ENCODE measurements at regions not wholly inside any gene's neighbourhood (a gene's known extent, or its start where the extent isn't known, plus 50 kb on each side); places are given as distances from the start of the nearest gene placed in this dataset.

DNA sequence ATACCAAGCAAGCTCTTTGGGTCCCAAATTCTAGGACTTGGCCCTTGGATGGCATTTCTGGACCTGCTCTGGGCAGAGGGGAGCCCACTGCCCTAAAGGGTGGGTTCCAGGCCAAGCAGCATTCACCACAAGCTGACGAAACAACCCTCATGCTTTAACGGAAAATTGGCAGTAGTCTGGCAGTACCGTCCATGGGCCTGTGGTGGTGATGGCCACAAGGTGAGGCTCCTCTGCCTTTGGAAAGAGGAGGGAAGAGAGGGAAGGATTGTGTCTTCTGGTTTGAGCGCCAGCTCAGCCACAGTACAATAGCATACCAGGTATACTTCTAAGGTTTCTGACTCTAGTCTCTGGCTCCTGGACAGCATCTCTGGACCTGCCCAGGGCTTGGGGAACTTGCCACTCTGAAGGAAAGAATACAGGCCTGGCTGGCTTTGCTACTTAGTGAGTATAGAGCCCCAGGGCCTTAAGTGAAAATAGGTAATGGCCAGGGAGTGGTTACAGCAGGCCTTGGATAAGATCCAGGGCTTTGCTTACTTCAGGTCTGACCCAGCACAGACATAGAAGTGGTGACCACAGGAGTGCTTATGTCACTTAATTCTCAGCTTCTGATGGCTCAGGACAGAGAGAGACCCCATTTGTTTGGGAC lies 595.5 kb downstream of the LMO7 start:
- Histone ChIP-seq H3K23ac (ENCODE audit: insufficient read length) (no peak overlapping the region), H2BK5ac (ENCODE audit: low read depth, low read length) (no peak overlapping the region), H2BK20ac (ENCODE audit: low read length) (no peak overlapping the region), H3K79me1 (ENCODE audit: low read depth, low read length) (no peaks in the 10 kb centered on the region), H3K9me3 (ENCODE audit: insufficient read depth in 2 of 2, low read depth in 1 of 2, low read length in 1 of 2) (no peaks in the 10 kb centered on the region), H3K23me2 (ENCODE audit: low read depth, low read length) (no peaks in the 10 kb centered on the region), H3K4ac (replicated peaks; ENCODE audit: insufficient read length, low read depth, low read length) (no peak overlapping the region), H3K4me1 (replicated peaks in 1 of 4; ENCODE audit: control insufficient read depth in 3 of 4, insufficient read depth in 4 of 4, low read length in 3 of 4) (no peaks in the 10 kb centered on the region), H2AFZ (ENCODE audit: low read length) (no peak overlapping the region), H3K79me2 (ENCODE audit: control insufficient read depth in 1 of 2, insufficient read depth in 2 of 2, low read length in 2 of 2) (no peaks in the 10 kb centered on the region), H2BK15ac (ENCODE audit: low read length) (no peak overlapping the region), H4K5ac (ENCODE audit: insufficient read length, low read depth, low read length) (no peak overlapping the region), H3K18ac (ENCODE audit: extremely low read depth, low read length) (no peak overlapping the region), H4K91ac (replicated peaks; ENCODE audit: insufficient read length, low read length) (no peak overlapping the region), H3K4me2 (ENCODE audit: insufficient read depth in 1 of 2, low read depth in 2 of 2, low read length in 2 of 2) (no peak overlapping the region), H3K56ac (replicated peaks; ENCODE audit: insufficient read length, low read depth, low read length) (no peak overlapping the region), H4K8ac (ENCODE audit: extremely low read depth, insufficient read depth, low read length) (0 out of 2 replicates have a peak overlapping the region, but pooled peaks have one; percentile 75), H3K27ac (ENCODE audit: low read depth, low read length) (no peak overlapping the region), H3K27me3 (replicated peaks in 1 of 4; ENCODE audit: control insufficient read depth in 3 of 4, extremely low read depth in 1 of 4, insufficient read depth in 3 of 4, low read length in 3 of 4) (no peaks in the 10 kb centered on the region), H2BK12ac (ENCODE audit: low read depth, low read length) (no peak overlapping the region), H4K20me1 (replicated peaks in 1 of 2; ENCODE audit: control insufficient read depth in 1 of 2, insufficient read depth in 2 of 2, low read length in 2 of 2) (no peaks in the 10 kb centered on the region), H2AK5ac (ENCODE audit: low read depth, low read length) (no peak overlapping the region), H2BK120ac (replicated peaks; ENCODE audit: low read depth, low read length) (no peak overlapping the region), H3K14ac (ENCODE audit: insufficient read length) (no peak overlapping the region), H3K9ac (replicated peaks in 1 of 4; ENCODE audit: extremely low read depth in 1 of 4, low read depth in 3 of 4, low read length in 3 of 4) (no peak overlapping the region), H3K4me3 (ENCODE audit: extremely low read depth in 1 of 4, insufficient read depth in 2 of 4, low read depth in 3 of 4, low read length in 4 of 4) (no peak overlapping the region), H3K36me3 (ENCODE audit: control insufficient read depth in 2 of 4, insufficient read depth in 4 of 4, low read length in 3 of 4) (no peaks in the 10 kb centered on the region)
- no peak for TF ChIP-seq RXRA (IDR thresholded peaks at IDR 0.05; ENCODE audit: insufficient read depth, low read depth, low read length)
- no peak for TF ChIP-seq SAP30 (IDR thresholded peaks at IDR 0.05; ENCODE audit: insufficient read depth, insufficient replicate concordance, low read length)
- no peak for TF ChIP-seq SP2 (IDR thresholded peaks at IDR 0.05; ENCODE audit: low read length)
- peak in 1 of 2 experiments; percentile 33; a peak in 1 of 4 replicates for TF ChIP-seq RAD21 (IDR thresholded peaks at IDR 0.05 in 1 of 2, conservative IDR thresholded peaks at IDR 0.05 in 1 of 2; ENCODE audit: low read depth in 2 of 2, low read length in 2 of 2)
- peak in 1 of 3 experiments; percentile 9; a peak in 1 of 4 replicates for TF ChIP-seq CTCF (IDR thresholded peaks at IDR 0.05; ENCODE audit: control extremely low read depth in 1 of 3, insufficient read depth in 1 of 3, low read depth in 1 of 3, low read length in 3 of 3)
- TF ChIP-seq, protein P1, sequence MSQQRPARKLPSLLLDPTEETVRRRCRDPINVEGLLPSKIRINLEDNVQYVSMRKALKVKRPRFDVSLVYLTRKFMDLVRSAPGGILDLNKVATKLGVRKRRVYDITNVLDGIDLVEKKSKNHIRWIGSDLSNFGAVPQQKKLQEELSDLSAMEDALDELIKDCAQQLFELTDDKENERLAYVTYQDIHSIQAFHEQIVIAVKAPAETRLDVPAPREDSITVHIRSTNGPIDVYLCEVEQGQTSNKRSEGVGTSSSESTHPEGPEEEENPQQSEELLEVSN (IDR thresholded peaks at IDR 0.05), result no peak
- no peak for TF ChIP-seq SIX5 (IDR thresholded peaks at IDR 0.05; ENCODE audit: low read depth, low read length)
- TF ChIP-seq SP4 (IDR thresholded peaks at IDR 0.05; ENCODE audit: low read length), result no peak
- DNase-seq (ENCODE audit: low read depth in 1 of 2, low spot score in 2 of 2), result no peak
- FAIRE-seq, result no peak
- POLR2A ChIA-PET (ENCODE audit: partially characterized antibody), result no interaction called here
- WGBS, 2 experiments (ENCODE audit: extremely low coverage in 1 of 2, insufficient coverage in 1 of 2, insufficient read length in 1 of 2, insufficient replicate concordance in 2 of 2, low coverage in 1 of 2, low lambda C conversion rate in 2 of 2, missing lambda C conversion rate in 1 of 2), result 96% methylated on average over 3 of the region's 4 CpGs; no CpG with 5 or more reads in 1 of the 2 experiments
- CTCF ChIA-PET (ENCODE audit: partially characterized antibody), result no interaction called here

Data from H1 (cell line).